Tibial nerve (tissue), 3 donors: ENCODE measurements at regions not wholly inside any gene's neighbourhood (a gene's known extent, or its start where the extent isn't known, plus 50 kb on each side); places are given as distances from the start of the nearest gene placed in this dataset.

ENCODE experiments used
- CTCF ChIP-seq, 5 experiments: fragments of 200-600 bp in 3 of 5; fragments of 450-650 bp in 2 of 5; sonication (generic) in 3 of 5; IDR thresholded peaks; one replicate each; pipeline ENCODE4 v1.5.1; 2016 to 2019; ENCODE audit warnings: antibody characterized with exemption in 5 of 5, mild to moderate bottlenecking in 3 of 5, moderate library complexity in 2 of 5
- POLR2A ChIP-seq, 2 donors: fragments of 450-650 bp; IDR thresholded peaks; one replicate each; pipeline ENCODE4 v1.6.1; 2017; ENCODE audit warnings: antibody characterized with exemption in 2 of 2, mild to moderate bottlenecking in 2 of 2, moderate library complexity in 2 of 2

GRCh38 chr12:131608740-131609690 lies 101.9 kb upstream of the SFSWAP start:
- TF ChIP-seq CTCF (IDR thresholded peaks at IDR 0.05) (peak; percentile 73 to 96 (median 92)), POLR2A (IDR thresholded peaks at IDR 0.05) (no peak)
